LNCAP (cell line): ENCODE measurements at regions not wholly inside any gene's neighbourhood (a gene's known extent, or its start where the extent isn't known, plus 50 kb on each side); places are given as distances from the start of the nearest gene placed in this dataset.

Experiments used
- TF ChIP-seq, protein P1 (sequence below): fragments of 450-650 bp; IDR thresholded peaks from 2 replicates; pipeline ENCODE4 v1.5.1; 2017; ENCODE audit warnings: mild to moderate bottlenecking

GRCh38 chr13:22049384-22049783, 378.5 kb downstream of the FGF9 start:
- TF ChIP-seq, protein P1, sequence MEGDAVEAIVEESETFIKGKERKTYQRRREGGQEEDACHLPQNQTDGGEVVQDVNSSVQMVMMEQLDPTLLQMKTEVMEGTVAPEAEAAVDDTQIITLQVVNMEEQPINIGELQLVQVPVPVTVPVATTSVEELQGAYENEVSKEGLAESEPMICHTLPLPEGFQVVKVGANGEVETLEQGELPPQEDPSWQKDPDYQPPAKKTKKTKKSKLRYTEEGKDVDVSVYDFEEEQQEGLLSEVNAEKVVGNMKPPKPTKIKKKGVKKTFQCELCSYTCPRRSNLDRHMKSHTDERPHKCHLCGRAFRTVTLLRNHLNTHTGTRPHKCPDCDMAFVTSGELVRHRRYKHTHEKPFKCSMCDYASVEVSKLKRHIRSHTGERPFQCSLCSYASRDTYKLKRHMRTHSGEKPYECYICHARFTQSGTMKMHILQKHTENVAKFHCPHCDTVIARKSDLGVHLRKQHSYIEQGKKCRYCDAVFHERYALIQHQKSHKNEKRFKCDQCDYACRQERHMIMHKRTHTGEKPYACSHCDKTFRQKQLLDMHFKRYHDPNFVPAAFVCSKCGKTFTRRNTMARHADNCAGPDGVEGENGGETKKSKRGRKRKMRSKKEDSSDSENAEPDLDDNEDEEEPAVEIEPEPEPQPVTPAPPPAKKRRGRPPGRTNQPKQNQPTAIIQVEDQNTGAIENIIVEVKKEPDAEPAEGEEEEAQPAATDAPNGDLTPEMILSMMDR: no peak

- TF ChIP-seq, protein P1: no peak
These were observed 380.2 kb downstream of the FGF9 start for GRCh38 chr13:22050951-22051563.

DNA sequence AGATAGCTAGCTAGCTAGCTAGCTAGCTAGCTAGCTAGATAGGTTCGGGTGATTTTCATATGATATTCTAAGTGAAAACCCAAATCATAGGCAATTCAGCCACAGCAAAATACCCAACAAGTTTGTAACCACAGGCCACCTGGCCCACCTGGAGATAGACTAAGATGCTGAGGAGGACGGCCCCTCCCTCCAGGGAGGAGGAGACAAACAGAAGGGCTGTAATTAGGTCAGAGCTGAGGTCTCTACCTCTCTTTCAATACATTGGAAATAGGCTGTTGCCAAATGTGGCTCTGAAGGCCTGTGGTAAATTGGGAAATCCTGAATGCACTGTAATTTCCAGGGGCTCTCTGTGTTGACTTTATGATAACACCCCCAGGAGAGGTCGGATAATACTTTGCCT, 382.2 kb downstream of the FGF9 start:
- TF ChIP-seq, protein P1: no peak

DNA sequence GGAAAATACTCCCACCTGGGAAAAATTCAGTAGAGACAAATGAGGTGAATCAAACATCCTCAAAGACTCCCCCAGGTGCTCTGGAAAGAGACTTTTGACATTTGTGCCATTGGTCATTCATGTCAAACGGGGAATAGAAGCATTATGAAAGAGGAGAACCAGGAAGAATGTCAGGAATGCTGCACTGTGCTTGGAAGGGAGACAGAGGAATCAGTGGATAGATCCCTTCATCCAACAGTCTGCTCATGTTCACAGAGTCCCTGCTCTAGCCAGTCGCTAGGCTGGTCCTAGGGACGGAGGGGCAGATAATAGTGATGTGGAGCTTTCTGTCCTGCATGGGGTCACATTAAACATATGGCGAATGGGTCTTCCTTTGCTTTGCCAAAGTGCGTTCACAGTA, 384.4 kb downstream of the FGF9 start:
- TF ChIP-seq, protein P1: no peak

- TF ChIP-seq, protein P1: no peak
These were observed 389.3 kb downstream of the FGF9 start for GRCh38 chr13:22060187-22060586.

- TF ChIP-seq, protein P1: no peak
These were observed 390.5 kb downstream of the FGF9 start for GRCh38 chr13:22061371-22061805.

DNA sequence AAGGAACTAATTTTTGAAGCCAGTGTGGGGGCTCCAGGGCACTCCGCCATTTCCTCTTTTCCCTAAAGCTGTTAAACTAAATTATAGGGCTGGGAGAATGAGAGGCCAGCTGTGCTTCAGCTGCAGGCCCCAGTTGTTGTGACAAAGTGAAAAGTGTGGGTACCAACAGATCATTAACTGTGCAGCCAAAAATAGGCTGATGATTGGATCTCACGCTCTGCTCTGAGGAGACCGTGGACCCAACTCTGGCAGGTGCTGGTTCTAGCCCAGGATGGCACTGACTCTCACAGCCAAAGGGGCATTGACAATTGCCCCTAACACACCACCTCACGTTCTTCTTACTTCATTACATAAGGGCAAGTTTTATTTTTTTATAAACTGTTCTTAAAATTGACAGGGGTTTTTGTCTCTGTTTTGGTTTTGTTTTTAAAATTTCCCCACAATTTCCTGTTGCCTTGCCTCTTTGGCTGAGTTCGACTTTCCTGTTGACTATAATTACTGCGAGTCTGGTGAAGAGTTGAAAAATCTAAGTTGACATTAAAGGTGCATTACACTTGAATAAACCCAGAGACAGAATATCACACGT, 391.0 kb downstream of the FGF9 start:
- TF ChIP-seq, protein P1: no peak
